MM.1S (cell line): ENCODE measurements at regions not wholly inside any gene's neighbourhood (a gene's known extent, or its start where the extent isn't known, plus 50 kb on each side); places are given as distances from the start of the nearest gene placed in this dataset.

Experiments
- EZH2 ChIP-seq: fragments of 300-600 bp; sonication (generic); optimal IDR thresholded peaks from 2 replicates; pipeline ENCODE3; 2017; ENCODE audit warnings: low read depth, mild to moderate bottlenecking, antibody characterized with exemption, low read length, mixed read lengths
- TF ChIP-seq, protein P1 (sequence below): fragments of 300-600 bp; sonication (generic); IDR thresholded peaks from 2 replicates; pipeline ENCODE4 v1.5.1; 2016; ENCODE audit warnings: antibody characterized with exemption, low read length, mixed read lengths

DNA sequence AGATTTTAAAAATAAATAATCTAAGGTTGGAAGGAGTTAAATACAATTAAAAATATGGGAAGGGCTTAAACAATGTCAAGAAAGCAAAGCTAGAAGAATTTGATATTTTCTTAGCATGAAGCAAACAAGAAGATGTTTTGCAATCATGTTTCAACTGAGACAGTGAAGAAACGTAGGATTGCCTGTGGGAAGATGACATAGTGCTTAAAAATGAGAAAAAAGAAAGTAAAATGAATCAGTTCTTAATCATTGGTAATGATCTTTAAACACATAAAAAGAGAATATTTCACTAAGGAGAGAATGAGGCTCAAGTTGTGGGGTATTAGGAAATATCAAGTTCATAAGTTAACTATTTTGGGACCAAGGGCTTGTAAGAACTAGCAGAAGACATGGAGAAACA, 855.0 kb downstream of the METTL15 start:
- TF ChIP-seq, protein P1, sequence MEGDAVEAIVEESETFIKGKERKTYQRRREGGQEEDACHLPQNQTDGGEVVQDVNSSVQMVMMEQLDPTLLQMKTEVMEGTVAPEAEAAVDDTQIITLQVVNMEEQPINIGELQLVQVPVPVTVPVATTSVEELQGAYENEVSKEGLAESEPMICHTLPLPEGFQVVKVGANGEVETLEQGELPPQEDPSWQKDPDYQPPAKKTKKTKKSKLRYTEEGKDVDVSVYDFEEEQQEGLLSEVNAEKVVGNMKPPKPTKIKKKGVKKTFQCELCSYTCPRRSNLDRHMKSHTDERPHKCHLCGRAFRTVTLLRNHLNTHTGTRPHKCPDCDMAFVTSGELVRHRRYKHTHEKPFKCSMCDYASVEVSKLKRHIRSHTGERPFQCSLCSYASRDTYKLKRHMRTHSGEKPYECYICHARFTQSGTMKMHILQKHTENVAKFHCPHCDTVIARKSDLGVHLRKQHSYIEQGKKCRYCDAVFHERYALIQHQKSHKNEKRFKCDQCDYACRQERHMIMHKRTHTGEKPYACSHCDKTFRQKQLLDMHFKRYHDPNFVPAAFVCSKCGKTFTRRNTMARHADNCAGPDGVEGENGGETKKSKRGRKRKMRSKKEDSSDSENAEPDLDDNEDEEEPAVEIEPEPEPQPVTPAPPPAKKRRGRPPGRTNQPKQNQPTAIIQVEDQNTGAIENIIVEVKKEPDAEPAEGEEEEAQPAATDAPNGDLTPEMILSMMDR, result no peak
- TF ChIP-seq EZH2, result no peak
